Activated T-cell treated with anti-CD3 and anti-CD28 coated beads for 24 hours (primary cell): ENCODE measurements at regions not wholly inside any gene's neighbourhood (a gene's known extent, or its start where the extent isn't known, plus 50 kb on each side); places are given as distances from the start of the nearest gene placed in this dataset.

Experiments used
- DNase-seq: peaks from one replicate; pipeline ENCODE4 v3.0.0-alpha.2; 2020; ENCODE audit warnings: low read depth

- DNase-seq = no peak
These were observed 211.9 kb downstream of the MYCN start for GRCh38 chr2:16152071-16152927.

GRCh38 chr2:16151651-16152050, 211.3 kb downstream of the MYCN start:
- no peak for DNase-seq

- no peak for DNase-seq
These were observed 210.9 kb downstream of the MYCN start for GRCh38 chr2:16151281-16151570.

DNA sequence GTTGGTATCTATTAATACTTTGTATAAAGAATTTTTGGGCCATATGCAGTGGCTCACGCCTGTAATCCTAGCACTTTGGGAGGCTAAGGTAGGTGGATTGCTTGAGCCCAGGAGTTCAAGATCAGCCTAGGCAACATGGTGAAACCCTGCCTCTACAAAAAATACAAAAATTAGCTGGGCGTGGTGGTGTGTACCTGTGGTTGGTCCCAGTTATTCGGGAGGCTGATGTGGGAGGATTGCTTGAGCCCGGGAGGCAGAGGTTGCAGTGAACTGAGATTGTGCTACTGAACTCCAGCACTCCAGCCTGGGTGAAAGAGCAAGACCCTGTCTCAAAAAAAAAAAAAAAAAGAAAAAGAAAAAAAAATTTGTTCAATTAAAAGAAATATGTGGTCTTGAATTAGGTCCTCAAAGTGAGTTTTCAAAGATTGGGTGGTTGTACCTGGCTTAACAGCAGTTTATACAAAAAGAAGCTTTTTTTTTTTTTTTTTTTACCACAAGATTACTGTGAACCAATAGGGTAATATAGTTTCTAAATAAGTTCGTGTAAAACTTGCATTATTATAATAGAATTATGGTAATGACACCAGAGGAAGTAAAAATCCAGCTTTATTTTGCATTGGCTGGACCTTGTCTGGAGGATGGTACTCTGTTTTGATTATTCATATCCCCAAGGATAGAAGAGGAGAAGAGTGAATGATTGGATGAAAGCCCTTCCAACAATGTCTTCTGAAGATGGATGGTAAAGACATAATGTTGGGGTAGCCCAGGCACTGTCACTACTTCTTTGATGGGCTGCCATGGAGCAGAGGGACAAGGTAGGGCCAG, 210.3 kb downstream of the MYCN start:
- no peak for DNase-seq

DNA sequence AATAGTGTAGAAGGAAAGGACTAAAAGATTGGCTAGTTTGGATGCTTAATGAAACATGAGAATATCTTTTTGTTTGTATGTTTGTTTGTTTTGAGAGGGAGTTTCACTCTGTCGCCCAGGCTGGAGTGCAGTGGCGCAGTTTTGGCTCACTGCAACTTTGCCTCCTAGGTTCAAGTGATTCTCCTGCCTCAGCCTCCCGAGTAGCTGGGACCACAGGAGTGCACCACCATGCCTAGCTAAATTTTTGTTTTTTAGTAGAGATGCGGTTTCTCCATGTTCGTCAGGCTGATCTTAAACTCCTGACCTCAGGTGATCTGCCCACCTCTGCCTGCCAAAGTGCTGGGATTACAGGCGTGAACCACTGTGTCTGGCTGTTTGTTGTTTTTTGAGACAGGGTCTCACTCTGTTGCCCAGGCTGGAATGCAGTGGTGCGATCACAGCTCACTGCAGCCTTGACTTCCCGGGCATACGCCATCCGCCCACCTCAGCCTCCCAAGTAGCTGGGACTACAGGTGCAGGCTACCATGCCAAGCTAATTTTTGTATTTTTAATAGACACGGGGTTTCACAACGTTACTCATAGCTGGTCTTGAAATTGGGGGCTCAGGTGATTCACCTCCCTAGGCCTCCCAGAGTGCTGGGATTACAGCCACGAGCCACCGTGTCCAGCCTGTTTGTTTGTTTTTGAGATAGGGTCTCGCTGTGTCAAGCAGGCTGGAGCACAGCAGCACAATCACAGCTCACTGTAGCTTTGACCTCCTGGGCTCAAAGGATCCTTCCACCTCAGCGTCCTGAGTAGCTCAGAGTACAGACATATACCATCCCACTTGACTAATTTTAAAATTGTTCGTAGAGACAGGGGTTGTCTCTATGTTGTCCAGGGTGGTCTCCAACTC, 209.2 kb downstream of the MYCN start:
- no peak for DNase-seq

- no peak for DNase-seq
These were observed 208.4 kb downstream of the MYCN start for GRCh38 chr2:16148632-16149348.

- DNase-seq = no peak
These were observed 202.3 kb downstream of the MYCN start for GRCh38 chr2:16142383-16143361.

DNA sequence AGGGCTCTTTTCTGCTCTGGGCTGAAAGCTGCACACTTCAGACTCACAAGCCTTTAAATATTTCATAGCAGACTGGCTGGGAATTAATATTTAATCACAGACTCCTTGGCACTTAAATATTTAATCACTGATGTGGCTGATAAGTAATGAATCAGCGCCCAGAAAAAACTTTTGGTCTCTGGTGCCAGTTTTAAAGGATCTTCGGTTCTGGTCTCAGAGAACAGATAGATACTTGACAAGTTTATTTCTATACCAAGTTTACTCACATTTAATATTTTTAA, 201.2 kb downstream of the MYCN start:
- DNase-seq = no peak

GRCh38 chr2:16140771-16141640, 200.7 kb downstream of the MYCN start:
- DNase-seq = no peak

- no peak for DNase-seq
These were observed 199.6 kb downstream of the MYCN start for GRCh38 chr2:16139663-16140615.

- DNase-seq = no peak
These were observed 198.7 kb downstream of the MYCN start for GRCh38 chr2:16138811-16139662.

- no peak for DNase-seq
These were observed 196.9 kb downstream of the MYCN start for GRCh38 chr2:16137080-16137755.

- no peak for DNase-seq
These were observed 196.2 kb downstream of the MYCN start for GRCh38 chr2:16136461-16137035.

DNA sequence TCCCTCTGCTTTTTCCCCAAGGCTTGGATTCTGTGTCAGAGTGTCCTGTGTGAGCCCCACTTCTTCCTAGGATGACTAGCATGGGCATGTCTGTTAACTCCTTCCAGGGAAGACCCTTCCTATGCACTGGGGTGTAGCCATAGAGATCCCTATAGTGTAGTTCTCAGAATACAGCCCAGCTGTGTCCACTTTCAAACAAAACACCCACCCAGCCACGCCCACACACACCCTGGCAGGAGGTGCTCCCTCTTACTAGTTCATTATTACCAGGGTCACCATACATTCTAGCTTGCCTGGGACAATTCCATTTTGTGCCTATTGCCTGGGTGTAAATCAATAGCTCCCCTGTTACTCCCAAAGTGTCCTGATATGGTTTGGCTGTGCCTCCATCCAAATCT, 195.6 kb downstream of the MYCN start:
- DNase-seq = no peak

DNA sequence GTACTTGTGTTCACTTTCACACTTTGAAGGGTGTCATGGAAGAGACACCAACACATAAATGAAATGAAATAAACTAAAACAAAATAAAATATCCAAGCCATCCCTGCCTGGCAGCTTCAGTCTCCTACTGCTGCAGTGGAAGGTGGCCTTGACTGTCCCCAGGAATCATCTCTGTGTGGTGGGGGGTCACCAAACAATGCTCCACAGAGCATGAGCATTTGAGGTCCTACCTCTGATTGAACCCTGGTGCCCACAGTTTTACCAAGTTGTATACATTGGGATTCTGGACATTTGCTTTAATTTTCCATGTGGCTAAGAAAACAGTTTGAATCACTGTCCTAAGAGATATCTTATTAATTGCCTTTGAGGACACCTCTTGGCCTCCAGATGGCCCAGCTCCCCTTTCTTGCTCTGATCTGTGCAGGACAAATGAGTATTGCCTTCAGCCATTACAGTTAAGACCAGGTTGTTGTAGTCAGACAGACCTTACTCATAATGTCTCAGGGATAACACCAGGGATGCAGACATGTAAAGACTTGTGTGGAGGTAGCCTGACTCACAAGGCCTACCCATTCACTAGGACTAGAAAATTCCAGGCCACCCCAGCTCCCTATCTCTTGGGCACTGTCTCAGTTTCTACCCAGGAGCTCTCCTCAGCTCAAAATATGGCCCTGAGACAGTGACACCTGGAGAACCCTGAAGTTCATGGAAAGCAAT, 195.0 kb downstream of the MYCN start:
- no peak for DNase-seq
